ENCODE measurements at regions not wholly inside any gene's neighbourhood (a gene's known extent, or its start where the extent isn't known, plus 50 kb on each side); places are given as distances from the start of the nearest gene placed in this dataset.

DNA sequence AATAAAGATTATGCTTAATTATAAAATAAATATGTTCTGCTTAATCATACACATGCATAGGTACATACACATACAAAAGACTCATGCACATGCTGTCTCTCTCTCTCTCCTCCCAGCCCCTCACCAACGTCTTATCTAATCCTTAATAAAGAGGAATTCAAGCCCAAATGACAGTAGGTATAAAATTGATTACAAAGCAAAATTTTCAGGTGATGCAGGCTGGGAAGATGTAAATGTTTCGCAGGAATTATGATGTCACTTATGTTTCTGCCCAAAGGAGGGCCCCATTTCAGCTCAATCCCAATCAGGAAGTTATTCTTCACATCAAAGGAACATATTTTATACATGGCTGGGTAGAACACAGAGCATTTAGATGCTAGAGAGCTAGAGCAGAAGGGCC lies 284.6 kb upstream of the ID4 start:
- TF ChIP-seq, protein P1, sequence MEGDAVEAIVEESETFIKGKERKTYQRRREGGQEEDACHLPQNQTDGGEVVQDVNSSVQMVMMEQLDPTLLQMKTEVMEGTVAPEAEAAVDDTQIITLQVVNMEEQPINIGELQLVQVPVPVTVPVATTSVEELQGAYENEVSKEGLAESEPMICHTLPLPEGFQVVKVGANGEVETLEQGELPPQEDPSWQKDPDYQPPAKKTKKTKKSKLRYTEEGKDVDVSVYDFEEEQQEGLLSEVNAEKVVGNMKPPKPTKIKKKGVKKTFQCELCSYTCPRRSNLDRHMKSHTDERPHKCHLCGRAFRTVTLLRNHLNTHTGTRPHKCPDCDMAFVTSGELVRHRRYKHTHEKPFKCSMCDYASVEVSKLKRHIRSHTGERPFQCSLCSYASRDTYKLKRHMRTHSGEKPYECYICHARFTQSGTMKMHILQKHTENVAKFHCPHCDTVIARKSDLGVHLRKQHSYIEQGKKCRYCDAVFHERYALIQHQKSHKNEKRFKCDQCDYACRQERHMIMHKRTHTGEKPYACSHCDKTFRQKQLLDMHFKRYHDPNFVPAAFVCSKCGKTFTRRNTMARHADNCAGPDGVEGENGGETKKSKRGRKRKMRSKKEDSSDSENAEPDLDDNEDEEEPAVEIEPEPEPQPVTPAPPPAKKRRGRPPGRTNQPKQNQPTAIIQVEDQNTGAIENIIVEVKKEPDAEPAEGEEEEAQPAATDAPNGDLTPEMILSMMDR (IDR thresholded peaks at IDR 0.05) = no peak
- TF ChIP-seq POLR2AphosphoS5 (IDR thresholded peaks at IDR 0.05) = no peak

Data from esophagus muscularis mucosa (tissue), 3 donors.